DOHH2 (cell line): ENCODE measurements at regions not wholly inside any gene's neighbourhood (a gene's known extent, or its start where the extent isn't known, plus 50 kb on each side); places are given as distances from the start of the nearest gene placed in this dataset.

Experiments used
- H3F3A ChIP-seq: fragments of 200-600 bp; sonication (generic), shearing (Covaris generic); 2 replicates; pipeline ENCODE4 v1.6.0; 2016; ENCODE audit warnings: antibody characterized with exemption, mild to moderate bottlenecking; ENCODE audit not compliant: control insufficient read depth, insufficient read depth
- H3K27ac ChIP-seq: fragments of 200-600 bp; sonication (generic); 2 replicates; pipeline ENCODE4 v1.5.1; 2014; ENCODE audit warnings: low read depth, mild to moderate bottlenecking, low read length, moderate library complexity
- H3K27me3 ChIP-seq: fragments of 200-600 bp; sonication (generic); 2 replicates; pipeline ENCODE4 v1.6.1; 2014; ENCODE audit warnings: mild to moderate bottlenecking, low read length, mixed read lengths; ENCODE audit not compliant: control insufficient read depth
- H3K36me3 ChIP-seq: fragments of 200-600 bp; sonication (generic); 2 replicates; pipeline ENCODE4 v1.6.1; 2014; ENCODE audit warnings: mild to moderate bottlenecking, low read length, moderate library complexity, mixed read lengths; ENCODE audit not compliant: control insufficient read depth
- H3K4me1 ChIP-seq: fragments of 200-600 bp; sonication (generic); 2 replicates; pipeline ENCODE4 v1.6.1; 2014; ENCODE audit warnings: mild to moderate bottlenecking, low read length, mixed read lengths; ENCODE audit not compliant: control insufficient read depth
- H3K4me2 ChIP-seq: fragments of 200-600 bp; sonication (generic); 2 replicates; pipeline ENCODE4 v1.6.0; 2014; ENCODE audit warnings: mild to moderate bottlenecking, low read length, moderate library complexity
- H3K4me3 ChIP-seq: fragments of 200-600 bp; sonication (generic); 2 replicates; pipeline ENCODE4 v1.5.1; 2014; ENCODE audit warnings: mild to moderate bottlenecking, low read length, mixed read lengths
- H3K79me2 ChIP-seq: fragments of 200-600 bp; sonication (generic); 2 replicates; pipeline ENCODE4 v1.6.1; 2014; ENCODE audit warnings: mild to moderate bottlenecking, low read length, mixed read lengths; ENCODE audit not compliant: control insufficient read depth
- H3K9me2 ChIP-seq: fragments of 200-600 bp; sonication (generic); replicated peaks from 2 replicates; pipeline ENCODE4 v1.6.1; 2014; ENCODE audit warnings: mild to moderate bottlenecking, low read length, mixed read lengths; ENCODE audit not compliant: control insufficient read depth
- H3K9me3 ChIP-seq: fragments of 200-600 bp; sonication (generic); 2 replicates; pipeline ENCODE4 v1.6.1; 2014; ENCODE audit warnings: antibody characterized with exemption, low read length, mixed read lengths; ENCODE audit not compliant: control insufficient read depth, insufficient read depth
- H4K20me1 ChIP-seq: fragments of 200-600 bp; sonication (generic); 2 replicates; pipeline ENCODE4 v1.6.0; 2014; ENCODE audit warnings: low read depth, mild to moderate bottlenecking, antibody characterized with exemption, low read length, moderate library complexity; ENCODE audit not compliant: control insufficient read depth, insufficient read depth
- EZH2phosphoT487 ChIP-seq: fragments of 200-600 bp; sonication (generic); IDR thresholded peaks from 2 replicates; pipeline ENCODE4 v1.6.1; 2017; ENCODE audit warnings: borderline replicate concordance, mild to moderate bottlenecking, antibody characterized with exemption, low read length, moderate library complexity, mixed read lengths
- TF ChIP-seq, protein P1 (sequence below): fragments of 200-600 bp; sonication (generic); IDR thresholded peaks from one replicate; pipeline ENCODE4 v1.5.1; 2014; ENCODE audit warnings: antibody characterized with exemption, mild to moderate bottlenecking, low read depth, low read length; ENCODE audit not compliant: poor library complexity, severe bottlenecking

GRCh38 chr1:116262207-116262994 lies 110.6 kb upstream of the ATP1A1 start:
- H3K36me3 ChIP-seq, result no peaks in the 10 kb centered on the region
- H3K27ac ChIP-seq, result peak overlapping the region; percentile 68
- TF ChIP-seq EZH2phosphoT487, result no peak
- TF ChIP-seq, protein P1, sequence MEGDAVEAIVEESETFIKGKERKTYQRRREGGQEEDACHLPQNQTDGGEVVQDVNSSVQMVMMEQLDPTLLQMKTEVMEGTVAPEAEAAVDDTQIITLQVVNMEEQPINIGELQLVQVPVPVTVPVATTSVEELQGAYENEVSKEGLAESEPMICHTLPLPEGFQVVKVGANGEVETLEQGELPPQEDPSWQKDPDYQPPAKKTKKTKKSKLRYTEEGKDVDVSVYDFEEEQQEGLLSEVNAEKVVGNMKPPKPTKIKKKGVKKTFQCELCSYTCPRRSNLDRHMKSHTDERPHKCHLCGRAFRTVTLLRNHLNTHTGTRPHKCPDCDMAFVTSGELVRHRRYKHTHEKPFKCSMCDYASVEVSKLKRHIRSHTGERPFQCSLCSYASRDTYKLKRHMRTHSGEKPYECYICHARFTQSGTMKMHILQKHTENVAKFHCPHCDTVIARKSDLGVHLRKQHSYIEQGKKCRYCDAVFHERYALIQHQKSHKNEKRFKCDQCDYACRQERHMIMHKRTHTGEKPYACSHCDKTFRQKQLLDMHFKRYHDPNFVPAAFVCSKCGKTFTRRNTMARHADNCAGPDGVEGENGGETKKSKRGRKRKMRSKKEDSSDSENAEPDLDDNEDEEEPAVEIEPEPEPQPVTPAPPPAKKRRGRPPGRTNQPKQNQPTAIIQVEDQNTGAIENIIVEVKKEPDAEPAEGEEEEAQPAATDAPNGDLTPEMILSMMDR, result no peak
- H4K20me1 ChIP-seq, result no peaks in the 10 kb centered on the region
- no peaks in the 10 kb centered on the region for H3K27me3 ChIP-seq
- H3K9me3 ChIP-seq, result no peaks in the 10 kb centered on the region
- H3K4me3 ChIP-seq, result peak overlapping the region; percentile 49
- H3K4me1 ChIP-seq, result peaks cover 66% of the 10 kb centered on the region
- no peaks in the 10 kb centered on the region for H3K9me2 ChIP-seq
- H3K79me2 ChIP-seq, result no peaks in the 10 kb centered on the region
- H3K4me2 ChIP-seq, result peak overlapping the region; percentile 61
- no peaks in the 10 kb centered on the region for H3F3A ChIP-seq

- Histone ChIP-seq H3F3A (no peaks in the 10 kb centered on the region), H3K27ac (peak overlapping the region; percentile 68), H3K79me2 (no peaks in the 10 kb centered on the region), H3K9me2 (no peaks in the 10 kb centered on the region), H3K4me1 (peaks cover 60% of the 10 kb centered on the region), H3K4me3 (peak overlapping the region; percentile 49), H3K27me3 (no peaks in the 10 kb centered on the region), H4K20me1 (no peaks in the 10 kb centered on the region), H3K9me3 (no peaks in the 10 kb centered on the region), H3K4me2 (peak overlapping the region; percentile 61), H3K36me3 (no peaks in the 10 kb centered on the region)
- no peak for TF ChIP-seq EZH2phosphoT487
- TF ChIP-seq, protein P1, result no peak
Observed at GRCh38 chr1:116262995-116263385, 110.1 kb upstream of the ATP1A1 start.

DNA sequence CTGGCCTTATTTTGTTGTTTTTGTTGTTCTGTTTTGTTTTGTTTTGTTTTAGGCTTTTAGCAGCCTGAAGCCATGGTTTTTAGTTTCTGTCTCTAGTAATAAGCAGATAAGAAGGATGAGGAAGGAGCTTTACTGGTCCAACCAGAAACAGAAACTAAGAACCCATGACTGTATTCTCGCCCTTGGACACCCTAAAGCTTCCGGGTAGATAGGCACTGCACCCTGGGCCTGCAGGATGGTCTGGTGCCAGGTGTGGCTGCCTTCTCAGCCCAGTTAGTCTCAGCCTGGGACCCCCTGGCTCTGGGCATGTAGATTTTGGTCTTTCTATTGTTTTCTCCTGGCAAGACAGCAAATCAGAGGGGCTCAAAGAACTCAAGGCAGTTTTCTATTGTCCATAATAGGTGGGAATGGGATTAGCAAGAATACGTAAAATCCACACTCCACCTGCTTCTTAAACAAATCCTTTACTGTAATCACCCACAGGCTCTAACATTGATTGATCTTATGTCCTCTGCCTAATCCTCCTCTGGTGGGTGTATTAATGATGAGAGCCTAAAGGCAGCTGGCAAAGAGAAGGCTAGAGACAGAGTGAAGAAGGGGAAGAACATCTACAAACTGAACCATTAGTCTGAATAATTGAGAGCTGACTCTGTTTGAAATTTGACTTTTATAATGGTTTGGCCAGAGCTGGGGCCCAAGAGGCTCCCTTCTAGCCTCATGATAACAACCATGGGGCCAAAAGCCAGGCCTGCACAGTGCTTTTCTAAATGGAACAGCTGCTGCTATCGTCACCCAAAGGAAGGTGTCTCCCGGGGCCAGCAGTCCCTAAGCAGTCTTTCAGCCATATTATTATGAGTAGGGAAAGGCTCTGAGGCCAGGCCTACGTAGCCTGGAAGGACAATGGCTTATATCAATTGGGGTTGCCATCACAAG lies 106.8 kb upstream of the ATP1A1 start:
- Histone ChIP-seq H3K4me2 (no peak overlapping the region), H3K27ac (no peak overlapping the region), H3K36me3 (no peaks in the 10 kb centered on the region), H3K27me3 (no peaks in the 10 kb centered on the region), H4K20me1 (no peaks in the 10 kb centered on the region), H3K9me2 (no peaks in the 10 kb centered on the region), H3K4me3 (no peak overlapping the region), H3F3A (no peaks in the 10 kb centered on the region), H3K9me3 (no peaks in the 10 kb centered on the region), H3K4me1 (peaks cover 28% of the 10 kb centered on the region), H3K79me2 (no peaks in the 10 kb centered on the region)
- TF ChIP-seq, protein P1, result no peak
- TF ChIP-seq EZH2phosphoT487, result no peak
